SK-N-SH (cell line): ENCODE measurements at regions not wholly inside any gene's neighbourhood (a gene's known extent, or its start where the extent isn't known, plus 50 kb on each side); places are given as distances from the start of the nearest gene placed in this dataset.

Source experiments
- CTCF ChIA-PET: fragments of 300-600, 350-600 bp; formaldehyde crosslinking; extraction: SDS; loops from one replicate; lab custom pipeline; 2021; lab: Yijun Ruan, JAX
- POLR2A ChIA-PET: fragments of 350-600 bp; sonication (Branson Sonifier 250); formaldehyde crosslinking; extraction: SDS; loops from one replicate; lab custom pipeline; 2020; ENCODE audit warnings: antibody characterized with exemption, inconsistent platforms; lab: Yijun Ruan, JAX
- DNase-seq: peaks from one replicate; pipeline ENCODE4 v3.0.0; 2012
- H2AFZ ChIP-seq: fragments of 200-600 bp; sonication (generic); 2 replicates; pipeline ENCODE4 v1.8.1; 2016; ENCODE audit warnings: antibody characterized with exemption, mild to moderate bottlenecking, low read depth
- H3F3A ChIP-seq: fragments of 200-600 bp; sonication (generic); replicated peaks from 2 replicates; pipeline ENCODE3; 2016; ENCODE audit warnings: antibody characterized with exemption, mild to moderate bottlenecking; ENCODE audit not compliant: insufficient read depth
- H3K27ac ChIP-seq, 2 experiments: fragments of 200-500 bp in 1 of 2; fragments of 200-600 bp in 1 of 2; sonication (Bioruptor generic) in 1 of 2; sonication (generic), shearing (Covaris generic) in 1 of 2; 2 replicates each; pipeline versions ENCODE4 v1.5.1 to v1.6.1; 2014 to 2016; ENCODE audit warnings: low read depth in 2 of 2, inconsistent platforms in 1 of 2, low read length in 1 of 2, mild to moderate bottlenecking in 1 of 2, mixed read lengths in 1 of 2
- H3K27me3 ChIP-seq: fragments of 200-600 bp; sonication (generic), shearing (Covaris generic); 2 replicates; pipeline ENCODE4 v1.6.1; 2016; ENCODE audit warnings: mixed run types; ENCODE audit not compliant: insufficient read depth
- H3K36me3 ChIP-seq, 2 experiments: fragments of 200-500 bp in 1 of 2; fragments of 200-600 bp in 1 of 2; sonication (Bioruptor generic) in 1 of 2; sonication (generic) in 1 of 2; replicated peaks in 1 of 2; 2 replicates each; pipeline versions ENCODE3 to v1.5.1; 2014 to 2016; ENCODE audit warnings: low read length in 1 of 2, mild to moderate bottlenecking in 1 of 2; ENCODE audit not compliant: insufficient read depth in 2 of 2, control insufficient read depth in 1 of 2
- H3K4me1 ChIP-seq, 2 experiments: fragments of 200-500 bp in 1 of 2; fragments of 200-600 bp in 1 of 2; sonication (Bioruptor generic) in 1 of 2; sonication (generic), shearing (Covaris generic) in 1 of 2; 2 replicates each; pipeline versions ENCODE4 v1.5.1 to v1.6.1; 2014 to 2016; ENCODE audit warnings: low read depth in 1 of 2, low read length in 1 of 2, mixed run types in 1 of 2; ENCODE audit not compliant: insufficient read depth in 2 of 2, control insufficient read depth in 1 of 2
- H3K4me2 ChIP-seq: fragments of 200-600 bp; sonication (generic), shearing (Covaris generic); 2 replicates; pipeline ENCODE4 v1.6.1; 2017; ENCODE audit warnings: mixed run types
- H3K4me3 ChIP-seq, 2 experiments: fragments of 200-500 bp in 1 of 2; fragments of 200-600 bp in 1 of 2; sonication (Bioruptor generic) in 1 of 2; sonication (generic), shearing (Covaris generic) in 1 of 2; 2 replicates each; pipeline versions ENCODE4 v1.5.1 to v1.8.1; 2014 to 2016; ENCODE audit warnings: low read depth in 2 of 2, inconsistent platforms in 1 of 2, low read length in 1 of 2, mild to moderate bottlenecking in 1 of 2, mixed read lengths in 1 of 2, moderate library complexity in 1 of 2
- H3K79me2 ChIP-seq: fragments of 200-600 bp; sonication (generic); 2 replicates; pipeline ENCODE4 v1.8.1; 2017; ENCODE audit warnings: mild to moderate bottlenecking; ENCODE audit not compliant: insufficient read depth
- H3K9ac ChIP-seq: fragments of 200-600 bp; sonication (generic); 2 replicates; pipeline ENCODE4 v1.6.1; 2017; ENCODE audit warnings: mixed run types
- H3K9me2 ChIP-seq: fragments of 200-600 bp; sonication (generic); 2 replicates; pipeline ENCODE4 v1.6.1; 2017; ENCODE audit warnings: mixed run types
- H3K9me3 ChIP-seq: fragments of 200-600 bp; sonication (generic); 2 replicates; pipeline ENCODE4 v1.6.1; 2017; ENCODE audit warnings: mixed run types, mild to moderate bottlenecking, moderate library complexity
- H4K20me1 ChIP-seq: fragments of 200-600 bp; sonication (generic); 2 replicates; pipeline ENCODE4 v1.6.1; 2017; ENCODE audit warnings: mild to moderate bottlenecking, mixed run types; ENCODE audit not compliant: insufficient read depth
- ELF1 ChIP-seq: IDR thresholded peaks from 2 replicates; pipeline ENCODE4 v1.4.0; 2012
- EZH2phosphoT487 ChIP-seq: fragments of 200-600 bp; sonication (generic); IDR thresholded peaks from 2 replicates; pipeline ENCODE4 v1.6.1; 2017; ENCODE audit warnings: low read depth, mixed run types, mild to moderate bottlenecking, antibody characterized with exemption, moderate library complexity, borderline replicate concordance
- FOSL2 ChIP-seq: IDR thresholded peaks from 2 replicates; pipeline ENCODE4 v1.4.0; 2012; ENCODE audit warnings: low read depth, mild to moderate bottlenecking, moderate library complexity, borderline replicate concordance
- FOXJ3 ChIP-seq: sonication (generic); formaldehyde crosslinking; IDR thresholded peaks from 2 replicates; pipeline ENCODE4 v1.5.1; 2020; ENCODE audit warnings: mild to moderate bottlenecking, missing genetic modification reagents
- GABPA ChIP-seq: IDR thresholded peaks from 2 replicates; pipeline ENCODE4 v1.4.0; 2012; ENCODE audit warnings: low read depth, mild to moderate bottlenecking
- GATA2 ChIP-seq: sonication (generic); formaldehyde crosslinking; IDR thresholded peaks from 2 replicates; pipeline ENCODE4 v1.5.0; 2020; ENCODE audit warnings: mild to moderate bottlenecking, missing genetic modification reagents
- MEF2A ChIP-seq: IDR thresholded peaks from 2 replicates; pipeline ENCODE4 v1.4.0; 2012; ENCODE audit warnings: low read depth, borderline replicate concordance
- POLR2AphosphoS5 ChIP-seq: IDR thresholded peaks from 2 replicates; pipeline ENCODE4 v1.6.1; 2012; ENCODE audit warnings: low read depth, low read length
- RAD21 ChIP-seq: IDR thresholded peaks from 2 replicates; pipeline ENCODE4 v1.6.1; 2012; ENCODE audit warnings: mild to moderate bottlenecking, low read length
- RCOR1 ChIP-seq: fragments of 150-350 bp; IDR thresholded peaks from 2 replicates; pipeline ENCODE4 v1.6.1; 2017; ENCODE audit warnings: antibody characterized with exemption, low read length
- RFX5 ChIP-seq: IDR thresholded peaks from 2 replicates; pipeline ENCODE4 v1.6.1; 2012; ENCODE audit warnings: mild to moderate bottlenecking, improper control_type of control experiment, low read length
- RXRA ChIP-seq: IDR thresholded peaks from 2 replicates; pipeline ENCODE4 v1.4.0; 2012; ENCODE audit warnings: low read depth, mild to moderate bottlenecking, borderline replicate concordance
- SMC3 ChIP-seq: IDR thresholded peaks from 2 replicates; pipeline ENCODE4 v1.6.1; 2012; ENCODE audit warnings: low read depth, low read length, improper control_type of control experiment
- TEAD4 ChIP-seq: IDR thresholded peaks from 2 replicates; pipeline ENCODE4 v1.4.0; 2012; ENCODE audit warnings: mild to moderate bottlenecking, borderline replicate concordance; ENCODE audit not compliant: insufficient read depth
- YY1 ChIP-seq: IDR thresholded peaks from 2 replicates; pipeline ENCODE4 v1.4.0; 2012; ENCODE audit warnings: low read depth, mild to moderate bottlenecking
- WGBS: methylation state at CpG from one replicate; pipeline ENCODE4 v1.1.6; 2017; ENCODE audit warnings: low lambda C conversion rate; 5-methylcytosine and 5-hydroxymethylcytosine counted together
- TF ChIP-seq, protein P1 (sequence below): IDR thresholded peaks from 2 replicates; pipeline ENCODE4 v1.4.0; 2012; ENCODE audit warnings: low read depth, borderline replicate concordance
- TF ChIP-seq, protein P2 (sequence below): IDR thresholded peaks from 2 replicates; pipeline ENCODE4 v1.6.1; 2012; ENCODE audit warnings: mild to moderate bottlenecking, low read depth, low read length, moderate library complexity
- TF ChIP-seq, protein P3 (sequence below): IDR thresholded peaks from 2 replicates; pipeline ENCODE4 v1.4.0; 2012; ENCODE audit warnings: low read depth
- TF ChIP-seq, protein P4 (sequence below): IDR thresholded peaks from 2 replicates; pipeline ENCODE4; 2012

DNA sequence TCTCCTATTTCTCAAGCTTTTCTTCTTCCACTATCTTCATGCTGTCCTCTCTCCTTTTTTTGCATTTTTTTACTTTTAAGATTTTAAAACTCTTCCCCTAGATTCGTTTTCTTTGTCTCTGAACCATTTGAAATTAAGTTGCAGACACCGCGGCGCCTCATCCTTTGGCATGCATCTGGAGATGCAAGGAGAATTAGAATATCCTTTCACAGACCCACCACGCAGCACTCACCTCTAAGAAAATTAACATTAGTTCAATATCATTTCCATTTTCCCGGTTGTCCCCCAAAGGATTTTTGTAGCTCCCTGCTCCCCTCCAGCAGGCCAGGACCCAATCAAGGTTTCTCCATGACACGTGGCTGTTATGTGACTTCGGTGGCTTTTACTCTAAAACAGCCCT, 88.8 kb downstream of the C1QL2 start:
- TF ChIP-seq ELF1 (no peak), POLR2AphosphoS5 (no peak), RXRA (no peak), RAD21 (no peak), GABPA (no peak)
- TF ChIP-seq, protein P1, sequence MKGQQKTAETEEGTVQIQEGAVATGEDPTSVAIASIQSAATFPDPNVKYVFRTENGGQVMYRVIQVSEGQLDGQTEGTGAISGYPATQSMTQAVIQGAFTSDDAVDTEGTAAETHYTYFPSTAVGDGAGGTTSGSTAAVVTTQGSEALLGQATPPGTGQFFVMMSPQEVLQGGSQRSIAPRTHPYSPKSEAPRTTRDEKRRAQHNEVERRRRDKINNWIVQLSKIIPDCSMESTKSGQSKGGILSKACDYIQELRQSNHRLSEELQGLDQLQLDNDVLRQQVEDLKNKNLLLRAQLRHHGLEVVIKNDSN: no peak
- TF ChIP-seq, protein P2, sequence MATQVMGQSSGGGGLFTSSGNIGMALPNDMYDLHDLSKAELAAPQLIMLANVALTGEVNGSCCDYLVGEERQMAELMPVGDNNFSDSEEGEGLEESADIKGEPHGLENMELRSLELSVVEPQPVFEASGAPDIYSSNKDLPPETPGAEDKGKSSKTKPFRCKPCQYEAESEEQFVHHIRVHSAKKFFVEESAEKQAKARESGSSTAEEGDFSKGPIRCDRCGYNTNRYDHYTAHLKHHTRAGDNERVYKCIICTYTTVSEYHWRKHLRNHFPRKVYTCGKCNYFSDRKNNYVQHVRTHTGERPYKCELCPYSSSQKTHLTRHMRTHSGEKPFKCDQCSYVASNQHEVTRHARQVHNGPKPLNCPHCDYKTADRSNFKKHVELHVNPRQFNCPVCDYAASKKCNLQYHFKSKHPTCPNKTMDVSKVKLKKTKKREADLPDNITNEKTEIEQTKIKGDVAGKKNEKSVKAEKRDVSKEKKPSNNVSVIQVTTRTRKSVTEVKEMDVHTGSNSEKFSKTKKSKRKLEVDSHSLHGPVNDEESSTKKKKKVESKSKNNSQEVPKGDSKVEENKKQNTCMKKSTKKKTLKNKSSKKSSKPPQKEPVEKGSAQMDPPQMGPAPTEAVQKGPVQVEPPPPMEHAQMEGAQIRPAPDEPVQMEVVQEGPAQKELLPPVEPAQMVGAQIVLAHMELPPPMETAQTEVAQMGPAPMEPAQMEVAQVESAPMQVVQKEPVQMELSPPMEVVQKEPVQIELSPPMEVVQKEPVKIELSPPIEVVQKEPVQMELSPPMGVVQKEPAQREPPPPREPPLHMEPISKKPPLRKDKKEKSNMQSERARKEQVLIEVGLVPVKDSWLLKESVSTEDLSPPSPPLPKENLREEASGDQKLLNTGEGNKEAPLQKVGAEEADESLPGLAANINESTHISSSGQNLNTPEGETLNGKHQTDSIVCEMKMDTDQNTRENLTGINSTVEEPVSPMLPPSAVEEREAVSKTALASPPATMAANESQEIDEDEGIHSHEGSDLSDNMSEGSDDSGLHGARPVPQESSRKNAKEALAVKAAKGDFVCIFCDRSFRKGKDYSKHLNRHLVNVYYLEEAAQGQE: no peak
- no peaks in the 10 kb centered on the region for H3K9me2 ChIP-seq
- H3K27me3 ChIP-seq: no peaks in the 10 kb centered on the region
- H3K4me3 ChIP-seq: no peak overlapping the region
- H2AFZ ChIP-seq: no peak overlapping the region
- no peaks in the 10 kb centered on the region for H3K36me3 ChIP-seq
- no peak overlapping the region for H3K4me2 ChIP-seq
- H3K79me2 ChIP-seq: no peaks in the 10 kb centered on the region
- H3K9me3 ChIP-seq: no peaks in the 10 kb centered on the region
- H3K27ac ChIP-seq: no peak overlapping the region
- 41% methylated on average over 8 of the region's 8 CpGs for WGBS
- H3F3A ChIP-seq: no peaks in the 10 kb centered on the region
- no peak overlapping the region for H3K9ac ChIP-seq
- no peak for DNase-seq
- H3K4me1 ChIP-seq: no peaks in the 10 kb centered on the region
- ChIA-PET CTCF (interaction anchor here (1.0 kb wide), 1 partner anchor 221 kb away, joined by 3 read pairs; no protein-coding TSS in a partner anchor), POLR2A (no interaction called here)
- H4K20me1 ChIP-seq: no peaks in the 10 kb centered on the region

DNA sequence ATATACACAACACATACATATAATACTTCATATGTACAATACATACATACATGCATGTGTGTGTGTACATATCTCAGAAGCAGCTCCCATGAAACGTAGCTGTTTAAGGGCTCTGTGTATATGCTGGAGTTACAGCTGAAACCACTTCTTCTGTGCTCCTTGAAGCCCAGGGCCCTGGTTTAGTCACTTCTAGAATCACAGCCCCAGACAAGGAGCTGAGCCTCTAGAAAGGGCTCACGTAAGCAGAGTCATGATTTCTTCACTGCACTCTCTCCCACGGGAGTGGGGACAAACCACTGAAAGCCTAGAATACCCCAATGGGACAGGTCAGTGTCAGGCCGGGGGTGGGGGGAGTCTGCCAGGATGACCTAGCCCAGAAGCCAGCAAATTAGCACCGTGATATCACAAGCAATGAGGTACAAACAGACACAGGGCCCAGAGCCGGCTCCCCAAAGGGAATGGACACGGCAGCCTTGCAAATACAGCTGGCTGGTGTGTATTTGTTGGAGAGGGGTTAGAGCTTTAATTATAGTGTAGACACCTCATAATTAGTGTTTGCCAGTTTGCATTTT, 90.3 kb downstream of the C1QL2 start:
- Histone ChIP-seq H3K27me3 (no peaks in the 10 kb centered on the region), H3K9ac (no peak overlapping the region), H3K4me1 (no peaks in the 10 kb centered on the region), H2AFZ (no peak overlapping the region), H3F3A (no peaks in the 10 kb centered on the region), H3K4me2 (no peak overlapping the region), H3K4me3 (no peak overlapping the region), H4K20me1 (no peaks in the 10 kb centered on the region), H3K79me2 (no peaks in the 10 kb centered on the region), H3K36me3 (no peaks in the 10 kb centered on the region), H3K9me2 (no peaks in the 10 kb centered on the region), H3K27ac (no peak overlapping the region), H3K9me3 (no peaks in the 10 kb centered on the region)
- ChIA-PET CTCF (no interaction called here), POLR2A (no interaction called here)
- TF ChIP-seq FOSL2 (no peak), MEF2A (no peak), FOXJ3 (CRISPR knock-in tag) (no peak), GATA2 (CRISPR knock-in tag) (no peak), EZH2phosphoT487 (no peak), YY1 (no peak), RAD21 (no peak), RCOR1 (no peak), RFX5 (no peak), TEAD4 (no peak), SMC3 (no peak)
- TF ChIP-seq, protein P3, sequence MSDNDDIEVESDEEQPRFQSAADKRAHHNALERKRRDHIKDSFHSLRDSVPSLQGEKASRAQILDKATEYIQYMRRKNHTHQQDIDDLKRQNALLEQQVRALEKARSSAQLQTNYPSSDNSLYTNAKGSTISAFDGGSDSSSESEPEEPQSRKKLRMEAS: no peak
- TF ChIP-seq, protein P4, sequence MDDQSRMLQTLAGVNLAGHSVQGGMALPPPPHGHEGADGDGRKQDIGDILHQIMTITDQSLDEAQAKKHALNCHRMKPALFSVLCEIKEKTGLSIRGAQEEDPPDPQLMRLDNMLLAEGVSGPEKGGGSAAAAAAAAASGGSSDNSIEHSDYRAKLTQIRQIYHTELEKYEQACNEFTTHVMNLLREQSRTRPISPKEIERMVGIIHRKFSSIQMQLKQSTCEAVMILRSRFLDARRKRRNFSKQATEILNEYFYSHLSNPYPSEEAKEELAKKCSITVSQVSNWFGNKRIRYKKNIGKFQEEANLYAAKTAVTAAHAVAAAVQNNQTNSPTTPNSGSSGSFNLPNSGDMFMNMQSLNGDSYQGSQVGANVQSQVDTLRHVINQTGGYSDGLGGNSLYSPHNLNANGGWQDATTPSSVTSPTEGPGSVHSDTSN: no peak
- 15% methylated on average over 7 of the region's 7 CpGs for WGBS
- DNase-seq: no peak
